ENCODE measurements at regions not wholly inside any gene's neighbourhood (a gene's known extent, or its start where the extent isn't known, plus 50 kb on each side); places are given as distances from the start of the nearest gene placed in this dataset.

DNA sequence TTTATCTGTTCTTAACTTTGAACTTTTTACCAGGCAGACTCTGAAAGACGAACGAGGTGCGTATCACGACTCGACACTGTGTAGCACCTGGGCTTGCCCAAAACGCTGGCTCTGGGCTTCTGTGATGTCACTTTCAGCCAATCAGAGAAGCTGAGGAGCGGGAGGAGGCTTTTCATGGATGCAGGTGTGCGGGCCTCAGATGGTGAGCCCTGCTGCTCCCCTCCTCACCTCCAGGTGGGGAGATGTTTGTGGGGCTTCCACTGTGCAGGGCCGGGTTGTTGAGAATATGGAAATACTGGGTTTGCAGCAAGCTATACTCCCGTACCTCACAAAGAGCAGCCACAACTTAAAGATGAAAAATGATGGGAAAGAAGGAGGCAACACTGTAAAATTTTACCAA, 246.3 kb downstream of the IRX2 start:
- H3K27ac ChIP-seq (ENCODE audit: low read depth, low read length, severe bottlenecking): no peak overlapping the region
- no peaks in the 10 kb centered on the region for H3K36me3 ChIP-seq (ENCODE audit: control insufficient read depth, insufficient read depth, low read length)
- H3K4me3 ChIP-seq (ENCODE audit: extremely low read depth, insufficient read depth, low read length, poor library complexity, severe bottlenecking): no peak overlapping the region
- H3K9me3 ChIP-seq (ENCODE audit: control insufficient read depth, low read length): peaks cover 6% of the 10 kb centered on the region
- H3K4me1 ChIP-seq (ENCODE audit: control insufficient read depth, insufficient read depth, low read length, poor library complexity, severe bottlenecking): no peaks in the 10 kb centered on the region
- 87 to 90% methylated on average over 6 of the region's 10 CpGs for WGBS, 2 experiments (ENCODE audit: insufficient coverage in 2 of 2)

DNA sequence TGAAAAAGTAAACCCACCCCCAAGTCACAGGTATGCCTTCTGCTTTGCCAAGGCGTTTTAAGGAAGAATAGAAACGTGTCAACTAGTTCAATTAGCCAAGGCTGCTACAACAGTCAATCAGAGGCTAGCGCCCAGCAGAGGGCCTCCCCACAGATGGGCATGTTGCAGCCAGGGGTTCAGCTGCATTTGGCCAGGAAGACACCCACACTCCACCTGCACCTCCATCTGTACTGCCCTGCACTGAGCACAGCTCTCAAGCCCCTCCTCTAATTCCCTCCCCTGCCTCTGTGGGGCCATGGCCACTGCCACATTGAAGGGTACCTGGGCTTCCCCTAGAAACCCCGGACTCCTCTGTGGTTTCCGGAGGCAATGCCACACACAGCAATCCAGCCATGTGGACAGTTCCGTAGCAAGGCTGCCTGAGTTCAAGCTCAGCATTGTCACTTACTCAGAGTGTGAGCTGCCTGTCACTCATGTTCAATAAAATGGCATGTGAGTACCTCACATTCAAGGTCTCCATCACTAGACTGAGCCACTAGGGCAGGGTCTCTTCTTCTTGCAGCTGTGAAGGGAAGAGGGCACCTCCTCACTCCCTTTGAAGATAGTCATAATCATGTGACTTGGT, 248.4 kb downstream of the IRX2 start:
- Histone ChIP-seq H3K4me1 (ENCODE audit: control insufficient read depth, insufficient read depth, low read length, poor library complexity, severe bottlenecking) (no peaks in the 10 kb centered on the region), H3K36me3 (ENCODE audit: control insufficient read depth, insufficient read depth, low read length) (no peaks in the 10 kb centered on the region), H3K27ac (ENCODE audit: low read depth, low read length, severe bottlenecking) (no peak overlapping the region), H3K9me3 (ENCODE audit: control insufficient read depth, low read length) (peaks cover 6% of the 10 kb centered on the region), H3K4me3 (ENCODE audit: extremely low read depth, insufficient read depth, low read length, poor library complexity, severe bottlenecking) (no peak overlapping the region)
- WGBS, 2 experiments (ENCODE audit: insufficient coverage in 2 of 2): 81 to 91% methylated on average over 5 to 6 of the region's 6 CpGs

GRCh38 chr5:2499917-2500316, 251.6 kb downstream of the IRX2 start:
- no peaks in the 10 kb centered on the region for H3K4me1 ChIP-seq (ENCODE audit: control insufficient read depth, insufficient read depth, low read length, poor library complexity, severe bottlenecking)
- no peak overlapping the region for H3K27ac ChIP-seq (ENCODE audit: low read depth, low read length, severe bottlenecking)
- H3K4me3 ChIP-seq (ENCODE audit: extremely low read depth, insufficient read depth, low read length, poor library complexity, severe bottlenecking): no peak overlapping the region
- H3K36me3 ChIP-seq (ENCODE audit: control insufficient read depth, insufficient read depth, low read length): no peaks in the 10 kb centered on the region
- peaks cover 6% of the 10 kb centered on the region for H3K9me3 ChIP-seq (ENCODE audit: control insufficient read depth, low read length)

DNA sequence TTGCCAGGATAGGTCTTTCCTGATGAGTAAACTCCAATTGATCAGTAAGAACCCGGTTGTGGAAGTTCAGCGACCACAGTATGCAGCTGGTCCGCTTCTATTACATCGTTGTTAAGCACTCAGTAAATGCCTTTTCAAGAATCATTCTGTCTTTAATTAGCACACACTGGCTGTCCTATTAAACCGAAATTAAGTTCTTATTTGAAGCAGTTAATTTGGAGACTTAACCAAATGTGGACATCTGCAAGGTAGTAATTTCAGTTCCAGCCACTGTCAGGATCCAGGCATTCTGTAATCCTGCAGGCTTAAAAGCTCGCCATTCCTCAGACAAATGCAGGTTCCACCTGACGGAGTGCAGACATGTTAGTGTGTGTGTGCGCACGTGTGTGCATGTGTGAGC, 254.6 kb downstream of the IRX2 start:
- Histone ChIP-seq H3K27ac (ENCODE audit: low read depth, low read length, severe bottlenecking) (no peak overlapping the region), H3K36me3 (ENCODE audit: control insufficient read depth, insufficient read depth, low read length) (no peaks in the 10 kb centered on the region), H3K9me3 (ENCODE audit: control insufficient read depth, low read length) (peaks cover 6% of the 10 kb centered on the region), H3K4me3 (ENCODE audit: extremely low read depth, insufficient read depth, low read length, poor library complexity, severe bottlenecking) (no peak overlapping the region), H3K4me1 (ENCODE audit: control insufficient read depth, insufficient read depth, low read length, poor library complexity, severe bottlenecking) (no peaks in the 10 kb centered on the region)
- WGBS, 2 experiments (ENCODE audit: insufficient coverage in 2 of 2): 88 to 89% methylated on average over 5 to 8 of the region's 9 CpGs

- Histone ChIP-seq H3K4me3 (ENCODE audit: extremely low read depth, insufficient read depth, low read length, poor library complexity, severe bottlenecking) (no peak overlapping the region), H3K4me1 (ENCODE audit: control insufficient read depth, insufficient read depth, low read length, poor library complexity, severe bottlenecking) (no peaks in the 10 kb centered on the region), H3K27ac (ENCODE audit: low read depth, low read length, severe bottlenecking) (no peak overlapping the region), H3K9me3 (ENCODE audit: control insufficient read depth, low read length) (peaks cover 6% of the 10 kb centered on the region), H3K36me3 (ENCODE audit: control insufficient read depth, insufficient read depth, low read length) (no peaks in the 10 kb centered on the region)
- WGBS, 2 experiments (ENCODE audit: insufficient coverage in 2 of 2): 84 to 87% methylated on average over 8 to 9 of the region's 9 CpGs
Observed at GRCh38 chr5:2496126-2496525, 255.4 kb downstream of the IRX2 start.

DNA sequence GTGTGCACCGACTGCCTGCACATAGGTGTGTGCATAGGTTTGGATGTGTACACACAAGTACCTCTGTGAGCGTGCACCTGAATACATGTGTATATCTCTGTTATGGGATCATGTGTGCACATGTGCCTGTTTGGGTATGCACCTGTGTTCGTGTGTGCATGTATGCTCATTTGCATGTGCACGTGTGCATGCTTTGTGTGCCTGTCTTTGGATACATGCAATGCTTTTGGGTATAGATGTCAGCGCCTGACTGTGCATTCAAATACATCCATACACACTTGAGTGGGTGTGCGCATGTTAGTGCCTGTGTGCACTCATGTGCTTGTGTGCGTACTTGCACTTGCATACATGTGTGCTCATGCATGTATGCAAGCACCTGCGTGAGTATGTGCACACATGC, 258.1 kb downstream of the IRX2 start:
- no peak overlapping the region for H3K4me3 ChIP-seq (ENCODE audit: extremely low read depth, insufficient read depth, low read length, poor library complexity, severe bottlenecking)
- H3K36me3 ChIP-seq (ENCODE audit: control insufficient read depth, insufficient read depth, low read length): no peaks in the 10 kb centered on the region
- no peaks in the 10 kb centered on the region for H3K4me1 ChIP-seq (ENCODE audit: control insufficient read depth, insufficient read depth, low read length, poor library complexity, severe bottlenecking)
- WGBS, 2 experiments (ENCODE audit: insufficient coverage in 2 of 2): 86 to 95% methylated on average over 6 to 8 of the region's 8 CpGs
- no peaks in the 10 kb centered on the region for H3K9me3 ChIP-seq (ENCODE audit: control insufficient read depth, low read length)
- H3K27ac ChIP-seq (ENCODE audit: low read depth, low read length, severe bottlenecking): no peak overlapping the region

DNA sequence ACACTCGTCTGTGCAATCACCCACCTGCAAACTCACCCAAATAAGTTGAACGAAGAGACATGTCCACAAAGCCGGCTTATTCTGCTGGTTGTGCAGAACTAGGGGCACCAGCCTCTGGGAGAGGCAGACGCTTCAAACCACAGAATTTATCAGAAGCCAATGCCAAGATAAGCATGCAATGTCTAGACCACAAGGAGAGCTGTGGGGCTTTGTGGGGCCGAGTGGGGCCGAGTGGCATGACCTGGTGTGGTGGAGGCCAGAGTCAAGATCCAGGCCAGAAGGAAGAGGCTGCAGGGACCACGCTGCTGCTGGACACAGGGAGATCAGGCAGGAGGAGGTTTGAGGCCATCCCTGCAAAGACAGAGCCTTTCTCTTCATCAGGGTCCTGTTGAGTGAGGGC, 259.0 kb downstream of the IRX2 start:
- Histone ChIP-seq H3K9me3 (ENCODE audit: control insufficient read depth, low read length) (no peaks in the 10 kb centered on the region), H3K36me3 (ENCODE audit: control insufficient read depth, insufficient read depth, low read length) (no peaks in the 10 kb centered on the region), H3K27ac (ENCODE audit: low read depth, low read length, severe bottlenecking) (no peak overlapping the region), H3K4me1 (ENCODE audit: control insufficient read depth, insufficient read depth, low read length, poor library complexity, severe bottlenecking) (no peaks in the 10 kb centered on the region), H3K4me3 (ENCODE audit: extremely low read depth, insufficient read depth, low read length, poor library complexity, severe bottlenecking) (no peak overlapping the region)
- WGBS, 2 experiments (ENCODE audit: insufficient coverage in 2 of 2): 72 to 75% methylated on average over 3 to 7 of the region's 7 CpGs

- H3K4me3 ChIP-seq (ENCODE audit: extremely low read depth, insufficient read depth, low read length, poor library complexity, severe bottlenecking): no peak overlapping the region
- H3K9me3 ChIP-seq (ENCODE audit: control insufficient read depth, low read length): no peaks in the 10 kb centered on the region
- no peaks in the 10 kb centered on the region for H3K36me3 ChIP-seq (ENCODE audit: control insufficient read depth, insufficient read depth, low read length)
- 80% methylated on average over 1 of the region's 1 CpG; no CpG with 5 or more reads in 1 of the 2 experiments for WGBS, 2 experiments (ENCODE audit: insufficient coverage in 2 of 2)
- H3K27ac ChIP-seq (ENCODE audit: low read depth, low read length, severe bottlenecking): no peak overlapping the region
- no peaks in the 10 kb centered on the region for H3K4me1 ChIP-seq (ENCODE audit: control insufficient read depth, insufficient read depth, low read length, poor library complexity, severe bottlenecking)
Observed at GRCh38 chr5:2491846-2492245, 259.6 kb downstream of the IRX2 start.

- Histone ChIP-seq H3K4me3 (ENCODE audit: extremely low read depth, insufficient read depth, low read length, poor library complexity, severe bottlenecking) (no peak overlapping the region), H3K4me1 (ENCODE audit: control insufficient read depth, insufficient read depth, low read length, poor library complexity, severe bottlenecking) (no peaks in the 10 kb centered on the region), H3K27ac (ENCODE audit: low read depth, low read length, severe bottlenecking) (no peak overlapping the region), H3K9me3 (ENCODE audit: control insufficient read depth, low read length) (peaks cover 2% of the 10 kb centered on the region), H3K36me3 (ENCODE audit: control insufficient read depth, insufficient read depth, low read length) (no peaks in the 10 kb centered on the region)
- 86 to 91% methylated on average over 8 to 9 of the region's 10 CpGs for WGBS, 2 experiments (ENCODE audit: insufficient coverage in 2 of 2)
Observed at GRCh38 chr5:2489306-2489705, 262.2 kb downstream of the IRX2 start.

DNA sequence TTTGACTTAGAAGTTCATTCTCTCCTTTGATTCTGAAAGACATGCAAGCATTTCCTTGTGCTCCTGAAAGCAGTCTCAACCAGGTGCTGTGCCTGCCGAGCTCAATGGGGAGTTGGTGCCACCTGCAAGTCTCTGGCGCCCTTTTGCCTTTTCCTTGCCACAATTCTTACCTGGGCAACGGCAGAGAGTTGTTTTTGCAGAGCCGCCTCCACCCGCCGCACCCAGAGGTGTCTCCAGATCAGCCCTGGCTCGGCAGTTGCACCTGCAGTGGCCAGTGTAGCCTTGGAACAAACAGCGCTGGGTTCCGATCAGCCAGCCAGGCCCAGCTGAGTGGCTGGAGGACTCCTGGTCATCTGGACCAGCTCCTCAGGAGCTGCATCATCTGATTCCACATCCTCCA, 262.9 kb downstream of the IRX2 start:
- WGBS, 2 experiments (ENCODE audit: insufficient coverage in 2 of 2): 78 to 90% methylated on average over 6 to 9 of the region's 9 CpGs
- no peaks in the 10 kb centered on the region for H3K36me3 ChIP-seq (ENCODE audit: control insufficient read depth, insufficient read depth, low read length)
- H3K4me1 ChIP-seq (ENCODE audit: control insufficient read depth, insufficient read depth, low read length, poor library complexity, severe bottlenecking): no peaks in the 10 kb centered on the region
- no peak overlapping the region for H3K27ac ChIP-seq (ENCODE audit: low read depth, low read length, severe bottlenecking)
- peaks cover 5% of the 10 kb centered on the region for H3K9me3 ChIP-seq (ENCODE audit: control insufficient read depth, low read length)
- H3K4me3 ChIP-seq (ENCODE audit: extremely low read depth, insufficient read depth, low read length, poor library complexity, severe bottlenecking): no peak overlapping the region

GRCh38 chr5:2487152-2487763, 264.2 kb downstream of the IRX2 start:
- Histone ChIP-seq H3K27ac (ENCODE audit: low read depth, low read length, severe bottlenecking) (no peak overlapping the region), H3K4me3 (ENCODE audit: extremely low read depth, insufficient read depth, low read length, poor library complexity, severe bottlenecking) (no peak overlapping the region), H3K9me3 (ENCODE audit: control insufficient read depth, low read length) (peaks cover 5% of the 10 kb centered on the region), H3K36me3 (ENCODE audit: control insufficient read depth, insufficient read depth, low read length) (no peaks in the 10 kb centered on the region), H3K4me1 (ENCODE audit: control insufficient read depth, insufficient read depth, low read length, poor library complexity, severe bottlenecking) (no peaks in the 10 kb centered on the region)
- 76 to 90% methylated on average over 2 of the region's 2 CpGs for WGBS, 2 experiments (ENCODE audit: insufficient coverage in 2 of 2)
